ENCODE measurements at regions not wholly inside any gene's neighbourhood (a gene's known extent, or its start where the extent isn't known, plus 50 kb on each side); places are given as distances from the start of the nearest gene placed in this dataset.

DNA sequence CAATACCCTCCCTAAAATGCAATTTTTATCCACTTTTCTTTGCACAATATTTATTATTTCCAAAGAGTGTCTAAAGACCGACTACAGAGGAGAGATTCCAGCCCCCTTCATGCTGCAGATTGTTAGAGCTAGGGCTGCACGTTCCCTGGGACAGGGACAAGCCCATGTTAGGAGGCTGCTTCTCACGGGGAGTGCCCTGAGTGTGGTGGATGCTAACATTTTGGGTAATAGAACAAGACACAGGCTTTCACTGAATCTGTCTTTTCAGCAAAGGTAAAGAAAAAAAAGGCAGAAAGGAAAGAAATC is 125.4 kb downstream of the RIPK4 start:
- Histone ChIP-seq H2AFZ (ENCODE audit: low read length) (no peak overlapping the region), H3K27me3 (ENCODE audit: insufficient read depth, low read length) (no peaks in the 10 kb centered on the region; the same call in 1 of the 2 replicates), H3K4me3 (ENCODE audit: low read depth, low read length, poor library complexity, severe bottlenecking) (no peak overlapping the region), H3K9ac (ENCODE audit: low read length) (no peak overlapping the region), H3K36me3 (ENCODE audit: insufficient read depth, low read length) (no peaks in the 10 kb centered on the region), H3K79me2 (ENCODE audit: insufficient read depth, low read length) (no peaks in the 10 kb centered on the region), H3K9me2 (ENCODE audit: low read depth, low read length) (no peaks in the 10 kb centered on the region), H3K4me1 (ENCODE audit: insufficient read depth, low read length, severe bottlenecking) (no peaks in the 10 kb centered on the region), H4K20me1 (ENCODE audit: insufficient read depth, low read length) (no peaks in the 10 kb centered on the region), H3F3A (ENCODE audit: insufficient read depth, low read length) (no peaks in the 10 kb centered on the region), H3K4me2 (ENCODE audit: low read length) (no peak overlapping the region), H3K9me3 (ENCODE audit: low read length) (no peaks in the 10 kb centered on the region; the same call in 1 of the 2 replicates), H3K27ac (ENCODE audit: low read depth, low read length, poor library complexity, severe bottlenecking) (no peak overlapping the region)
- TF ChIP-seq EZH2 (IDR thresholded peaks at IDR 0.05; ENCODE audit: borderline replicate concordance, low read length): no peak
- TF ChIP-seq, protein P1, sequence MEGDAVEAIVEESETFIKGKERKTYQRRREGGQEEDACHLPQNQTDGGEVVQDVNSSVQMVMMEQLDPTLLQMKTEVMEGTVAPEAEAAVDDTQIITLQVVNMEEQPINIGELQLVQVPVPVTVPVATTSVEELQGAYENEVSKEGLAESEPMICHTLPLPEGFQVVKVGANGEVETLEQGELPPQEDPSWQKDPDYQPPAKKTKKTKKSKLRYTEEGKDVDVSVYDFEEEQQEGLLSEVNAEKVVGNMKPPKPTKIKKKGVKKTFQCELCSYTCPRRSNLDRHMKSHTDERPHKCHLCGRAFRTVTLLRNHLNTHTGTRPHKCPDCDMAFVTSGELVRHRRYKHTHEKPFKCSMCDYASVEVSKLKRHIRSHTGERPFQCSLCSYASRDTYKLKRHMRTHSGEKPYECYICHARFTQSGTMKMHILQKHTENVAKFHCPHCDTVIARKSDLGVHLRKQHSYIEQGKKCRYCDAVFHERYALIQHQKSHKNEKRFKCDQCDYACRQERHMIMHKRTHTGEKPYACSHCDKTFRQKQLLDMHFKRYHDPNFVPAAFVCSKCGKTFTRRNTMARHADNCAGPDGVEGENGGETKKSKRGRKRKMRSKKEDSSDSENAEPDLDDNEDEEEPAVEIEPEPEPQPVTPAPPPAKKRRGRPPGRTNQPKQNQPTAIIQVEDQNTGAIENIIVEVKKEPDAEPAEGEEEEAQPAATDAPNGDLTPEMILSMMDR (IDR thresholded peaks at IDR 0.05; ENCODE audit: low read length): no peak

DNA sequence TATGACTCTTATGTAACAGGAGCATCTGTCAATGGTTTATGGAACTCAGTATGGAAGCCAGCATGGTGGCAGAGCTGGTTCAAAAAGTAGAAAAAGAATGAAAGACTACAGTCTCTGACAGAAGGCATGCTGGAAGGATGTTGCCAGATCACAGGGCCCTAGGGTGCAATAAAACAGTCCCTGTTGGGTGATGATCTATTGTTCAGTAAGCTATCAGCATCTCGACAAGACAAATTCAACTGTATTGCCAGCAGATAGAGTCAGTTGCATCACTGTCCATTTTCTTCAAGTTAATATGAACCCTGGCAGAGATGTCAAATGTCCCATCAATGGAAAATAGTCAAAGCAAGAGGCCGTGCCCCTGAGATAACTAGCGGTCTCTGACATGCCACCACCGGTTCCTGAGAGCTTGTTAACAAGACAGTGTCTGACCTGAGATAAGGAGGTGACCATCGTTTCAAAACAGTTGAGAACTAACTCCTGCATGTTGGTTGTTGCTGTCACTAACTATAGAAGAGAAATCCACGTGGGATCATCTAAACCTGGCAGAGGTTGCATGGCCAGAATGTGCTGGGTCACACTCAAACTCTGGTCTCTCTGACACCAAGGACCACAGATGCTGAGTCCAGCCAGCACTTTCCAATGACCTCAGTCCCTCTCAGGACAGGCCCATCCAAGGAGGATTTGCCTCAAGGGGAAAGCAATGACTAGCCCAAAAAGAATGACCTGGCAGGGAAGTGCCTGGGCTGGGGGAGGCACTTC is 125.9 kb downstream of the RIPK4 start:
- Histone ChIP-seq H3K9me2 (ENCODE audit: low read depth, low read length) (no peaks in the 10 kb centered on the region), H2AFZ (ENCODE audit: low read length) (no peak overlapping the region), H3K79me2 (ENCODE audit: insufficient read depth, low read length) (no peaks in the 10 kb centered on the region), H3K9me3 (ENCODE audit: low read length) (no peaks in the 10 kb centered on the region; the same call in 1 of the 2 replicates), H4K20me1 (ENCODE audit: insufficient read depth, low read length) (no peaks in the 10 kb centered on the region), H3K4me3 (ENCODE audit: low read depth, low read length, poor library complexity, severe bottlenecking) (no peak overlapping the region), H3K27ac (ENCODE audit: low read depth, low read length, poor library complexity, severe bottlenecking) (no peak overlapping the region), H3K27me3 (ENCODE audit: insufficient read depth, low read length) (no peaks in the 10 kb centered on the region; the same call in 1 of the 2 replicates), H3K4me2 (ENCODE audit: low read length) (no peak overlapping the region), H3K4me1 (ENCODE audit: insufficient read depth, low read length, severe bottlenecking) (no peaks in the 10 kb centered on the region), H3F3A (ENCODE audit: insufficient read depth, low read length) (no peaks in the 10 kb centered on the region), H3K9ac (ENCODE audit: low read length) (no peak overlapping the region), H3K36me3 (ENCODE audit: insufficient read depth, low read length) (no peaks in the 10 kb centered on the region)
- no peak for TF ChIP-seq EZH2 (IDR thresholded peaks at IDR 0.05; ENCODE audit: borderline replicate concordance, low read length)

DNA sequence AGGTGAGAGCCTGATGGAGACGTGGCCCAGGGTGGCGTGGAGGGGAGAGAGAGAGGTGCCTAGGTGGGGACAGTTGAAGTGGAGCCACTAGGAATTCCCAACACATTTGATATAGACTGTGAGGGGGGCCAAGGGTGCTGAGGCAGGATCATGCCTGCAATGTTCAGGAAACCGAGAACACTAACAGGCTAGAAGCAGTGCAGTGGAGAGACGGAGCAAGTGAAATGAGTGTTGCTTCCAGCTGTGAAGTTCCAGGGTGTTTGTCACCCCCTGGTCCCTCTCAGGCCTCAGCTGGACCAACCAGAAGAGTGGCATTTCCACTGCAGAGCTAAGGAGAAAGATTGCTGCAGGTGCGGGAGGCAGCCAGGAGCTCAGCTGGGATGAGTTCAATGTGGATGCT is 127.1 kb downstream of the RIPK4 start:
- Histone ChIP-seq H3K9me2 (ENCODE audit: low read depth, low read length) (no peaks in the 10 kb centered on the region), H3F3A (ENCODE audit: insufficient read depth, low read length) (no peaks in the 10 kb centered on the region), H3K36me3 (ENCODE audit: insufficient read depth, low read length) (no peaks in the 10 kb centered on the region), H3K27ac (ENCODE audit: low read depth, low read length, poor library complexity, severe bottlenecking) (no peak overlapping the region), H3K27me3 (ENCODE audit: insufficient read depth, low read length) (no peaks in the 10 kb centered on the region; the same call in 1 of the 2 replicates), H3K4me3 (ENCODE audit: low read depth, low read length, poor library complexity, severe bottlenecking) (no peak overlapping the region), H3K79me2 (ENCODE audit: insufficient read depth, low read length) (no peaks in the 10 kb centered on the region), H3K9ac (ENCODE audit: low read length) (no peak overlapping the region), H3K4me1 (ENCODE audit: insufficient read depth, low read length, severe bottlenecking) (no peaks in the 10 kb centered on the region), H2AFZ (ENCODE audit: low read length) (no peak overlapping the region), H4K20me1 (ENCODE audit: insufficient read depth, low read length) (no peaks in the 10 kb centered on the region), H3K9me3 (ENCODE audit: low read length) (no peaks in the 10 kb centered on the region; the same call in 1 of the 2 replicates), H3K4me2 (ENCODE audit: low read length) (no peak overlapping the region)
- TF ChIP-seq, protein P1 (IDR thresholded peaks at IDR 0.05; ENCODE audit: low read length): no peak
- TF ChIP-seq EZH2 (IDR thresholded peaks at IDR 0.05; ENCODE audit: borderline replicate concordance, low read length): no peak

DNA sequence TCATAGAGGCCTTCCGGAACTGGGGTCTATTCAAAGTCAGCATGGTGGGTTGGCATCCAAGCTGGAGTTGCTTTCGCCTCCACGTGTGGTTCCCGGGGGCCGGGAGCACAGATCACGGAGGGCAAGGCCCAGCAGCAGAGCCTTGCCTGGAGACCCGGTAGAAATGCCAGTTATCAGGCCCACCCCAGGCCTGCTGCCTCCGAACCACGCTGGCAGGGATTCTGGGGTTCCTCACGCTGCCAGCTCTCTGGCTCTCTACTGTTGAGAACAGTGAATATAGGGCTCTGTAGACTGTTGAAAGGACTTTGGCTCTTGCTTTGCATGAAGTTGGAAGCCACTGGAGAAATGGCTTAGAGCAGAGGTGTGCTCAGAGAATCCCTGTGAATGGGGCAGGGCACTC is 127.5 kb downstream of the RIPK4 start:
- Histone ChIP-seq H3F3A (ENCODE audit: insufficient read depth, low read length) (no peaks in the 10 kb centered on the region), H3K9ac (ENCODE audit: low read length) (no peak overlapping the region), H3K4me3 (ENCODE audit: low read depth, low read length, poor library complexity, severe bottlenecking) (no peak overlapping the region), H3K27me3 (ENCODE audit: insufficient read depth, low read length) (no peaks in the 10 kb centered on the region; the same call in 1 of the 2 replicates), H3K27ac (ENCODE audit: low read depth, low read length, poor library complexity, severe bottlenecking) (no peak overlapping the region), H3K79me2 (ENCODE audit: insufficient read depth, low read length) (no peaks in the 10 kb centered on the region), H3K9me3 (ENCODE audit: low read length) (no peaks in the 10 kb centered on the region; the same call in 1 of the 2 replicates), H3K4me2 (ENCODE audit: low read length) (no peak overlapping the region), H3K9me2 (ENCODE audit: low read depth, low read length) (no peaks in the 10 kb centered on the region), H4K20me1 (ENCODE audit: insufficient read depth, low read length) (no peaks in the 10 kb centered on the region), H3K36me3 (ENCODE audit: insufficient read depth, low read length) (no peaks in the 10 kb centered on the region), H2AFZ (ENCODE audit: low read length) (no peak overlapping the region), H3K4me1 (ENCODE audit: insufficient read depth, low read length, severe bottlenecking) (no peaks in the 10 kb centered on the region)
- TF ChIP-seq, protein P1 (IDR thresholded peaks at IDR 0.05; ENCODE audit: low read length): no peak
- TF ChIP-seq EZH2 (IDR thresholded peaks at IDR 0.05; ENCODE audit: borderline replicate concordance, low read length): no peak

Measured in OCI-LY1 (cell line).